ENCODE measurements at regions not wholly inside any gene's neighbourhood (a gene's known extent, or its start where the extent isn't known, plus 50 kb on each side); places are given as distances from the start of the nearest gene placed in this dataset.

- WGBS (ENCODE audit: insufficient coverage, low coverage, missing lambda C conversion rate), result 0% methylated on average over 1 of the region's 1 CpG
Observed at GRCh38 chr12:85357609-85358008, 77.6 kb downstream of the ALX1 start.

More at GRCh38 chr12:85357609-85358008, 77.6 kb downstream of the ALX1 start:
- FAIRE-seq (no peak), ATAC-seq (no peak), DNase-seq (ENCODE audit: extremely low read depth in 1 of 4, low spot score in 3 of 4) (no peak)
- Histone ChIP-seq H4K20me1 (replicated peaks; ENCODE audit: control insufficient read depth, insufficient read depth, low read length) (no peaks in the 10 kb centered on the region), H3K9ac (ENCODE audit: insufficient read depth in 1 of 2, low read depth in 2 of 2, low read length in 2 of 2) (no peak overlapping the region), H3K4me1 (replicated peaks in 1 of 2; ENCODE audit: control insufficient read depth in 2 of 2, insufficient read depth in 2 of 2, low read length in 2 of 2) (no peaks in the 10 kb centered on the region), H3K36me3 (ENCODE audit: control insufficient read depth, insufficient read depth, low read length) (no peaks in the 10 kb centered on the region), H3K27ac (ENCODE audit: extremely low read depth, low read depth, low read length) (no peak overlapping the region), H3K9me1 (ENCODE audit: control insufficient read depth, insufficient read depth, low read length) (no peaks in the 10 kb centered on the region), H3K4me2 (ENCODE audit: insufficient read depth, low read length) (no peak overlapping the region), H3K9me3 (replicated peaks; ENCODE audit: control insufficient read depth, insufficient read depth, low read depth, low read length) (no peaks in the 10 kb centered on the region), H3K4me3 (no peak overlapping the region), H3K27me3 (ENCODE audit: control insufficient read depth in 2 of 2, insufficient read depth in 2 of 2, low read length in 2 of 2) (no peaks in the 10 kb centered on the region), H2AFZ (ENCODE audit: low read depth, low read length) (no peak overlapping the region), H3K79me2 (ENCODE audit: control insufficient read depth, insufficient read depth, low read length) (no peaks in the 10 kb centered on the region)
- ChIA-PET CTCF (ENCODE audit: low intra/inter-chr PET ratio) (no interaction called here), POLR2A (no interaction called here)
- intact Hi-C loops (cut with micrococcal nuclease) (no loop called here), in situ Hi-C loops (cut with MboI) (no loop called here)
- BruUV-seq (replicated peaks), result no TSS peak
- no peak for TF ChIP-seq PRDM10 (IDR thresholded peaks at IDR 0.05; ENCODE audit: partially characterized antibody)
- TF ChIP-seq FOXP4 (CRISPR knock-in tag; IDR thresholded peaks at IDR 0.05; ENCODE audit: borderline replicate concordance), result no peak
- TF ChIP-seq ZBTB43 (CRISPR knock-in tag; IDR thresholded peaks at IDR 0.05), result no peak

Data from K562 (cell line).